Kidney epithelial cell (primary cell): ENCODE measurements at regions not wholly inside any gene's neighbourhood (a gene's known extent, or its start where the extent isn't known, plus 50 kb on each side); places are given as distances from the start of the nearest gene placed in this dataset.

Source experiments
- DNase-seq: peaks from one replicate; pipeline ENCODE4 v3.0.0-alpha.2; 2010; ENCODE audit warnings: low read depth
- H3K27me3 ChIP-seq: 2 replicates; pipeline ENCODE4 v1.6.0; 2011; ENCODE audit warnings: low read length; ENCODE audit not compliant: control insufficient read depth, insufficient read depth
- H3K36me3 ChIP-seq: 2 replicates; pipeline ENCODE4 v1.5.1; 2011; ENCODE audit warnings: low read length; ENCODE audit not compliant: control insufficient read depth, insufficient read depth
- H3K4me3 ChIP-seq: 2 replicates; pipeline ENCODE4 v1.5.1; 2011; ENCODE audit warnings: low read depth, mild to moderate bottlenecking, control low read depth, low read length
- TF ChIP-seq, protein P1 (sequence below): IDR thresholded peaks from 2 replicates; pipeline ENCODE4 v1.5.1; 2011; ENCODE audit warnings: mild to moderate bottlenecking, moderate library complexity, low read length, control low read depth, inconsistent platforms; ENCODE audit not compliant: insufficient read depth, poor library complexity, severe bottlenecking

DNA sequence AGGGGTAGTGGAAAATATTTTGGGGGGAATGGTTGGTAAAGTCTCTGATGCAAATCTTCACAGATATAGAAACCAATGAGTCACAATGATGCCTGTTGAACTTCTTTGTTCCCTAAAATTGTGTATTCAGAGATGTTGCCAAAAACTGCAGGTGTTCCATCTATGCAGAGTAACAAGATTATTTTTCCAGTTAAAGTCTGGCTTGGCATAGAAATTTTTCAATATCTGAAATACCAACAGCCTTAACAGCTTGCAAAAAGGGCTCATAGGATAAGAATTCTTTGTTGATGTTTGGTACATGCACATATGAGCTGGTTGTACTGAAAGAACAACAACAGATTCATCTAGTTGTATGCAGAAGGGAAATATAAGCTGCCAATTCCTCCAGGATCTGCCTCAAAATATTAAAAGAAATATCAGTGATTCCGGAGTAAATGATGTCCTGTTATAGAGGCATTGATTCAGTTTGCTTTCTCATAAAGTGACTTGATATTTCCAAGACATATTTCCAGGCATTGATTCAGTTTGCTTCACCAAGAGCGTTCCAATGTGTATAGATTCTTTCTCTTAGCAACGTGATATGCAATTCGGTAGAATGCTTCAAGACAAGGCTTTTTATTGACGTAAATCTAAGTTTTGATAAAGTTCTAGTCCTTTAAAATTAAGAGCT lies 564.4 kb downstream of the TMA16 start:
- no peaks in the 10 kb centered on the region for H3K27me3 ChIP-seq
- H3K36me3 ChIP-seq: no peaks in the 10 kb centered on the region
- H3K4me3 ChIP-seq: no peak overlapping the region
- no peak for DNase-seq
- TF ChIP-seq, protein P1, sequence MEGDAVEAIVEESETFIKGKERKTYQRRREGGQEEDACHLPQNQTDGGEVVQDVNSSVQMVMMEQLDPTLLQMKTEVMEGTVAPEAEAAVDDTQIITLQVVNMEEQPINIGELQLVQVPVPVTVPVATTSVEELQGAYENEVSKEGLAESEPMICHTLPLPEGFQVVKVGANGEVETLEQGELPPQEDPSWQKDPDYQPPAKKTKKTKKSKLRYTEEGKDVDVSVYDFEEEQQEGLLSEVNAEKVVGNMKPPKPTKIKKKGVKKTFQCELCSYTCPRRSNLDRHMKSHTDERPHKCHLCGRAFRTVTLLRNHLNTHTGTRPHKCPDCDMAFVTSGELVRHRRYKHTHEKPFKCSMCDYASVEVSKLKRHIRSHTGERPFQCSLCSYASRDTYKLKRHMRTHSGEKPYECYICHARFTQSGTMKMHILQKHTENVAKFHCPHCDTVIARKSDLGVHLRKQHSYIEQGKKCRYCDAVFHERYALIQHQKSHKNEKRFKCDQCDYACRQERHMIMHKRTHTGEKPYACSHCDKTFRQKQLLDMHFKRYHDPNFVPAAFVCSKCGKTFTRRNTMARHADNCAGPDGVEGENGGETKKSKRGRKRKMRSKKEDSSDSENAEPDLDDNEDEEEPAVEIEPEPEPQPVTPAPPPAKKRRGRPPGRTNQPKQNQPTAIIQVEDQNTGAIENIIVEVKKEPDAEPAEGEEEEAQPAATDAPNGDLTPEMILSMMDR: no peak

DNA sequence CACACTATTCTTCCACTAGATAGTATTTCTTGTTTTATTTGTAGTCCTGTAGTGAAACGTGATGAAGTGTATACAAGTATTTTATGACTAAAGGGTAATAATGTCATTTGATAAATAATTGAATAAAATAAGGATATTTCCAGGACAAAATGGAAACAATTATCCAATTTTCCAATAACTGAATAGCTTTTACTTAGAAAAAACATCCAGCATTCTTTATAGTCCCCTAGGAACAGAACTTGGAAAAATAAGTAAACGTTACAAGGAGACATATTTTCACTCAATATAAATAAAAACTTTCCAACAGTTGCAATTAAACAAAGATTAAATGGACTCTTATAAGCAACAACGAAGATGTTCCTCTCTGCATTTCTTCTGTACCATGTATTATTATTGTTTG lies 566.0 kb downstream of the TMA16 start:
- DNase-seq: no peak
- TF ChIP-seq, protein P1: no peak
- Histone ChIP-seq H3K36me3 (no peaks in the 10 kb centered on the region), H3K4me3 (no peak overlapping the region), H3K27me3 (no peaks in the 10 kb centered on the region)

DNA sequence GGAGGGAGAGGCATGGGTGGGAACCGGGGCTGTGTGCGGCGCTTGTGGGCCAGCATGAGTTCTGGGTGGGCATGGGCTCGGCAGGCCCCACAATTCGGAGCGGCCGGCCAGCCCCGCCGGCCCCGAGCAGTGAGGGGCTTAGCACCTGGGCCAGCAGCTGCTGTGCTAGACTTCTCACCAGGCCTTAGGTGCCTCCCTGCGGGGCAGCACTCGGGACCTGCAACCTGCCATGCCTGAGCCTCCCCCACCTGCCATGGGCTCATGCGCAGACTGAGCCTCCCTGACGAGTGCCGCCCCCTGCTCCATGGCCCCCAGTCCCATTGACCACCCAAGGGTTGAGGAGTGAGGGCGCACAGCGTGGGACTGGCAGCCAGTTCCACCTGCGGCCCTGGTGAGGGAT lies 573.9 kb downstream of the TMA16 start:
- no peaks in the 10 kb centered on the region for H3K36me3 ChIP-seq
- TF ChIP-seq, protein P1: no peak
- no peak overlapping the region for H3K4me3 ChIP-seq
- no peaks in the 10 kb centered on the region for H3K27me3 ChIP-seq
- no peak for DNase-seq

DNA sequence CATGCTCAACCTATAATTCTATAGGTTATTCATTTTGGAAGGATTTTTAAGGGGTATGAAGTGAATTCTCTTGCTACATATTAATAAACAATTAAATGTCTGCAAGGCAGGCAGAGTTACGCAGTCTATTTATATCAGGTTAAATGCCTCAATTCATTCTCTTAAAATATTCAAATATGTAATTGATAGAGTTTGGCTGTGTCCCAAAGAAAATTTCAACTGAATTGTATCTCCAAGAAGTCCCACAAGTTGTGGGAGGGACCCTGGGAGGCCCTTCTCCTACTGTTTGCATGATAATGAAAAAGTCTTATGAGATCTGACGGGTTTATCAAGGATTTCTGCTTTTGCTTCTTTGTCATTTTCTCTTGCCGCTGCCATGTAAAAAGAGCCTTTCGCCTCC lies 576.1 kb downstream of the TMA16 start:
- H3K27me3 ChIP-seq: no peaks in the 10 kb centered on the region

DNA sequence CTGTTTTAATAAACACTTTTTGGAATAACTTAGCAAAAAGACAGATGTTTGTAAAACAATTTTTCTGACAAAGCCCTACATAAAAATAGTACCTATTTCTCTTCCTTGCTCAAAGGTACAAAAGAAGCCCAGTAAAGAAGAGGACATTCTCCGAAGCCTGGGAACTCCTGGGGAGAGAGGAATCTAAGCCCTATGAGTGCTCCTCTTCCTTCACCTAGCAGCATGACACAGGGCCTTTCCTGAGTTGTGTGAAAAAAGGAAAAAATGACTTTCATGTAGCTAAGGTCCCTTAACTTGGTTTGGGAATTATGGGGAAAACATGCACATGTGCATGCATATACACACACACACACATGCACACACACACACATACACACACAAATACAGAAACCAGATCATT lies 586.9 kb downstream of the TMA16 start:
- DNase-seq: no peak
- Histone ChIP-seq H3K4me3 (no peak overlapping the region), H3K27me3 (no peaks in the 10 kb centered on the region), H3K36me3 (no peaks in the 10 kb centered on the region)
- TF ChIP-seq, protein P1: no peak

More for the DNA sequence above, 576.1 kb downstream of the TMA16 start:
- no peaks in the 10 kb centered on the region for H3K36me3 ChIP-seq
- H3K4me3 ChIP-seq: no peak overlapping the region
- TF ChIP-seq, protein P1: no peak
- no peak for DNase-seq

DNA sequence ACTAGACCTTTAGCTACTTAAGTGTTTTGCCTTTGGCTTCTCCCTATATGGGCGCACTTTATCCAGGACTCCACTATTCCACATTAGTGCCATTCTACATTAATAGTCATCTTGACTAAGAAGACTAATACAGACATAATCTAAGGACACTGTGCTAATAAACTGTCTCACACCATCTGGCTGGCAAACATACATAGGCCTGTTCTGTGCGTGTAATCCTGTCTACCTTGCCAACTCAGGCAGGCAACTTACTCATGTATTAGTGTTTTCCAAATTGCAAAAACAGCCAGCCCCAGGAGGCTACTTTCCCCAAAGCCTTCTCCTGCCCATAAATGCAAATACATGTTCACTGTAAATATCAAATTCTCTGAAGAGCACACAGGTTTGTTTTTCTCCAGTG lies 587.3 kb downstream of the TMA16 start:
- DNase-seq: no peak
- no peaks in the 10 kb centered on the region for H3K27me3 ChIP-seq

More for the DNA sequence above, 587.3 kb downstream of the TMA16 start:
- H3K36me3 ChIP-seq: no peaks in the 10 kb centered on the region
- H3K4me3 ChIP-seq: no peak overlapping the region
- TF ChIP-seq, protein P1: no peak
